GM12878 (cell line): ENCODE measurements at regions not wholly inside any gene's neighbourhood (a gene's known extent, or its start where the extent isn't known, plus 50 kb on each side); places are given as distances from the start of the nearest gene placed in this dataset.

ENCODE experiments used
- ATAC-seq: fragments of 200-7000 bp; cut with Tn5 transposase; 3 replicates; pipeline ENCODE4 v1.9.1; 2020; ENCODE audit warnings: mild to moderate bottlenecking, moderate library complexity
- BruUV-seq: library from RNA; stranded (reverse); fragments of 400-500 nt; replicated peaks from 2 replicates; lab custom pipeline; 2021; lab: Mats Ljungman, UMichigan
- CTCF ChIA-PET: fragments of 300-600 bp; sonication (Branson Sonifier 250); formaldehyde crosslinking; extraction: SDS; loops from one replicate; lab custom pipeline; 2021; ENCODE audit warnings: inconsistent platforms; lab: Yijun Ruan, JAX
- POLR2A ChIA-PET: fragments of 350-600 bp; formaldehyde crosslinking; extraction: SDS; loops from one replicate; lab custom pipeline; 2021; ENCODE audit warnings: inconsistent platforms; lab: Charles Lee
- RAD21 ChIA-PET: fragments of 300-600 bp; sonication (Branson Sonifier 250); formaldehyde crosslinking; loops from one replicate; lab custom pipeline; 2023; ENCODE audit warnings: antibody characterized with exemption; ENCODE audit not compliant: unreplicated experiment; lab: Charles Lee
- SMC1A ChIA-PET: fragments of 300-600 bp; sonication (Branson Sonifier 250); formaldehyde crosslinking; loops from one replicate; lab custom pipeline; 2023; ENCODE audit not compliant: unreplicated experiment, uncharacterized antibody; lab: Charles Lee
- DNase-seq: peaks from one replicate; pipeline ENCODE4 v3.0.0-alpha.2; 2011; ENCODE audit warnings: low read depth, low spot score
- FAIRE-seq: peaks from 3 replicates; lab custom pipeline; 2011; peaks lifted over from hg19 to GRCh38; lab: Jason Lieb, UNC
- H2AFZ ChIP-seq: 2 replicates; pipeline ENCODE4 v1.6.0; 2011; ENCODE audit warnings: low read depth, low read length, control low read depth; ENCODE audit not compliant: control insufficient read depth
- H3K27ac ChIP-seq: 2 replicates; pipeline ENCODE4 v1.5.1; 2011; ENCODE audit warnings: control low read depth; ENCODE audit not compliant: control insufficient read depth, insufficient read depth
- H3K27me3 ChIP-seq, 2 experiments: replicated peaks in 1 of 2; 2 replicates each; pipeline versions ENCODE4 v1.6.0 to v1.6.1; 2011; ENCODE audit warnings: low read length in 1 of 2; ENCODE audit not compliant: control insufficient read depth in 2 of 2, insufficient read depth in 2 of 2
- H3K36me3 ChIP-seq, 2 experiments: 2 replicates each; pipeline ENCODE4 v1.5.1; 2011; ENCODE audit warnings: low read length in 1 of 2; ENCODE audit not compliant: control insufficient read depth in 2 of 2, insufficient read depth in 2 of 2
- H3K4me1 ChIP-seq: 2 replicates; pipeline ENCODE4 v1.6.1; 2011; ENCODE audit warnings: mild to moderate bottlenecking, low read length, moderate library complexity, mixed read lengths; ENCODE audit not compliant: control insufficient read depth, insufficient read depth
- H3K4me2 ChIP-seq: 2 replicates; pipeline ENCODE4 v1.6.0; 2011; ENCODE audit warnings: control low read depth; ENCODE audit not compliant: control insufficient read depth, insufficient read depth
- H3K4me3 ChIP-seq: fragments of 200-600 bp; sonication (generic); 2 replicates; pipeline ENCODE4 v1.5.1; 2016
- H3K79me2 ChIP-seq: 2 replicates; pipeline ENCODE4 v1.6.0; 2011; ENCODE audit warnings: low read length; ENCODE audit not compliant: control insufficient read depth, insufficient read depth
- H3K9ac ChIP-seq: 2 replicates; pipeline ENCODE4 v1.8.0; 2011; ENCODE audit warnings: low read length, control low read depth, mixed read lengths; ENCODE audit not compliant: control insufficient read depth, insufficient read depth
- H3K9me3 ChIP-seq: replicated peaks from 3 replicates; pipeline ENCODE4 v1.5.1; 2011; ENCODE audit warnings: mild to moderate bottlenecking, low read length; ENCODE audit not compliant: control insufficient read depth, insufficient read depth
- H4K20me1 ChIP-seq: 2 replicates; pipeline ENCODE4 v1.6.0; 2011; ENCODE audit not compliant: control insufficient read depth, insufficient read depth
- ASH2L ChIP-seq: fragments of 300-600, 200-600 bp; sonication (generic); IDR thresholded peaks from 2 replicates; pipeline ENCODE4 v1.6.1; 2017; ENCODE audit warnings: low read depth, mild to moderate bottlenecking, borderline replicate concordance
- CBFB ChIP-seq: IDR thresholded peaks from 2 replicates; pipeline ENCODE4 v1.6.1; 2016; ENCODE audit warnings: antibody characterized with exemption, low read depth
- CBX5 ChIP-seq: sonication (generic); IDR thresholded peaks from 2 replicates; pipeline ENCODE4 v1.6.1; 2016; ENCODE audit warnings: low read depth, moderate library complexity, mild to moderate bottlenecking, inconsistent platforms
- NR2C1 ChIP-seq: fragments of 450-650 bp; IDR thresholded peaks from 2 replicates; pipeline ENCODE4 v1.6.1; 2017; ENCODE audit warnings: antibody characterized with exemption, mild to moderate bottlenecking, moderate library complexity
- PAX5 ChIP-seq: IDR thresholded peaks from 2 replicates; pipeline ENCODE4 v1.6.1; 2011; ENCODE audit warnings: low read depth, low read length, borderline replicate concordance
- POU2F2 ChIP-seq: IDR thresholded peaks from 3 replicates; pipeline ENCODE4 v1.6.1; 2011; ENCODE audit warnings: low read depth, mild to moderate bottlenecking, low read length, borderline replicate concordance
- RAD21 ChIP-seq: IDR thresholded peaks from 2 replicates; pipeline ENCODE4 v1.6.1; 2011; ENCODE audit warnings: mild to moderate bottlenecking, low read depth, low read length, moderate library complexity; ENCODE audit not compliant: insufficient read depth
- SIX5 ChIP-seq: IDR thresholded peaks from 2 replicates; pipeline ENCODE4 v1.6.1; 2011; ENCODE audit warnings: mild to moderate bottlenecking, low read depth, low read length, moderate library complexity; ENCODE audit not compliant: severe bottlenecking
- SMARCA5 ChIP-seq: fragments of 450-650 bp; IDR thresholded peaks from 2 replicates; pipeline ENCODE4 v1.6.1; 2017; ENCODE audit warnings: mild to moderate bottlenecking
- SMC3 ChIP-seq: IDR thresholded peaks from 2 replicates; pipeline ENCODE4 v1.6.1; 2011; ENCODE audit warnings: low read length, improper control_type of control experiment, borderline replicate concordance
- STAT1 ChIP-seq: fragments of 450-650 bp; conservative IDR thresholded peaks from 2 replicates; pipeline ENCODE4 v1.6.1; 2014; ENCODE audit warnings: antibody characterized with exemption, mild to moderate bottlenecking
- WRNIP1 ChIP-seq: IDR thresholded peaks from 2 replicates; pipeline ENCODE4 v1.6.1; 2011; ENCODE audit warnings: low read depth, low read length, improper control_type of control experiment, borderline replicate concordance
- WGBS: methylation state at CpG from one replicate; pipeline ENCODE4 v1.1.6; 2016; ENCODE audit warnings: low lambda C conversion rate; ENCODE audit not compliant: insufficient replicate concordance, insufficient coverage; ENCODE audit errors: missing lambda C conversion rate; 5-methylcytosine and 5-hydroxymethylcytosine counted together
- in situ Hi-C: fragments of 300-500 bp; cut with MboI; formaldehyde crosslinking; loops from 9 replicates; pipeline ENCODE4 v1.14.3; 2018; ENCODE audit warnings: mixed read lengths
- intact Hi-C: fragments of 100-400 bp; cut with micrococcal nuclease; formaldehyde crosslinking; loops from one replicate; pipeline ENCODE4 v1.14.2; 2022; ENCODE audit not compliant: unreplicated experiment
- TF ChIP-seq, protein P1 (sequence below): fragments of 450-650 bp; formaldehyde crosslinking; IDR thresholded peaks from 2 replicates; pipeline ENCODE4 v1.5.0; 2022; ENCODE audit warnings: mild to moderate bottlenecking, missing genetic modification characterization
- TF ChIP-seq, protein P2 (sequence below): fragments of 450-650 bp; formaldehyde crosslinking; IDR thresholded peaks from 2 replicates; pipeline ENCODE4 v1.4.0; 2020; ENCODE audit warnings: mild to moderate bottlenecking, moderate library complexity

DNA sequence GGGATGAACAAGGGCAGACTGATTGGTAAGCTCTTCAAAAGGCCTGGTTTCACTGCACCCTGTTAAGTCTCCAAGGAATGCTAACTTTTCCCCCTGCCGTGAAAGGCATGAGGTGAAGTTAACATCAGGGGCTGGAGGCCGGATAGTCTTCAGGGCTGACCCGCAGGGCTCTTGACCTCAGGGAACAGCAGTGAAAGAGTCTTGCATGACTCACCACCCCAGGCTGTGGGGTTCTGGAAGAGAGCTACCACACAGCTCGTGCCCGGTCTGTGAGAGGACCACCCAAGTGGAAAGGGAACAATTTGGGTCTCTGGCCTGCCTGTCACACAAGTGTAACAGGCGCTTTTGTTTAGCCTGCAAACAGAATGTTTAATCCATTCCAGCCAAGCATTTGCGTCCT lies 504.9 kb downstream of the EDEM1 start:
- Histone ChIP-seq H3K79me2 (no peaks in the 10 kb centered on the region), H3K36me3 (no peaks in the 10 kb centered on the region), H3K9me3 (no peaks in the 10 kb centered on the region; the same call in 2 of the 3 replicates), H3K27ac (no peak overlapping the region), H3K4me1 (no peaks in the 10 kb centered on the region), H3K4me3 (no peak overlapping the region), H3K4me2 (no peak overlapping the region), H4K20me1 (no peaks in the 10 kb centered on the region)
- SMC1A ChIA-PET, result no interaction called here
- DNase-seq, result no peak
- no peak for ATAC-seq
- RAD21 ChIA-PET, result no interaction called here
- POLR2A ChIA-PET, result no interaction called here
- CTCF ChIA-PET, result no interaction called here
- TF ChIP-seq STAT1 (no peak), NR2C1 (no peak), SMARCA5 (no peak), SMC3 (no peak), CBX5 (no peak), PAX5 (no peak), CBFB (no peak), SIX5 (no peak), WRNIP1 (no peak), RAD21 (no peak), POU2F2 (no peak), ASH2L (no peak)
- TF ChIP-seq, protein P1, sequence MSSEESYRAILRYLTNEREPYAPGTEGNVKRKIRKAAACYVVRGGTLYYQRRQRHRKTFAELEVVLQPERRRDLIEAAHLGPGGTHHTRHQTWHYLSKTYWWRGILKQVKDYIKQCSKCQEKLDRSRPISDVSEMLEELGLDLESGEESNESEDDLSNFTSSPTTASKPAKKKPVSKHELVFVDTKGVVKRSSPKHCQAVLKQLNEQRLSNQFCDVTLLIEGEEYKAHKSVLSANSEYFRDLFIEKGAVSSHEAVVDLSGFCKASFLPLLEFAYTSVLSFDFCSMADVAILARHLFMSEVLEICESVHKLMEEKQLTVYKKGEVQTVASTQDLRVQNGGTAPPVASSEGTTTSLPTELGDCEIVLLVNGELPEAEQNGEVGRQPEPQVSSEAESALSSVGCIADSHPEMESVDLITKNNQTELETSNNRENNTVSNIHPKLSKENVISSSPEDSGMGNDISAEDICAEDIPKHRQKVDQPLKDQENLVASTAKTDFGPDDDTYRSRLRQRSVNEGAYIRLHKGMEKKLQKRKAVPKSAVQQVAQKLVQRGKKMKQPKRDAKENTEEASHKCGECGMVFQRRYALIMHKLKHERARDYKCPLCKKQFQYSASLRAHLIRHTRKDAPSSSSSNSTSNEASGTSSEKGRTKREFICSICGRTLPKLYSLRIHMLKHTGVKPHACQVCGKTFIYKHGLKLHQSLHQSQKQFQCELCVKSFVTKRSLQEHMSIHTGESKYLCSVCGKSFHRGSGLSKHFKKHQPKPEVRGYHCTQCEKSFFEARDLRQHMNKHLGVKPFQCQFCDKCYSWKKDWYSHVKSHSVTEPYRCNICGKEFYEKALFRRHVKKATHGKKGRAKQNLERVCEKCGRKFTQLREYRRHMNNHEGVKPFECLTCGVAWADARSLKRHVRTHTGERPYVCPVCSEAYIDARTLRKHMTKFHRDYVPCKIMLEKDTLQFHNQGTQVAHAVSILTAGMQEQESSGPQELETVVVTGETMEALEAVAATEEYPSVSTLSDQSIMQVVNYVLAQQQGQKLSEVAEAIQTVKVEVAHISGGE, result no peak
- TF ChIP-seq, protein P2, sequence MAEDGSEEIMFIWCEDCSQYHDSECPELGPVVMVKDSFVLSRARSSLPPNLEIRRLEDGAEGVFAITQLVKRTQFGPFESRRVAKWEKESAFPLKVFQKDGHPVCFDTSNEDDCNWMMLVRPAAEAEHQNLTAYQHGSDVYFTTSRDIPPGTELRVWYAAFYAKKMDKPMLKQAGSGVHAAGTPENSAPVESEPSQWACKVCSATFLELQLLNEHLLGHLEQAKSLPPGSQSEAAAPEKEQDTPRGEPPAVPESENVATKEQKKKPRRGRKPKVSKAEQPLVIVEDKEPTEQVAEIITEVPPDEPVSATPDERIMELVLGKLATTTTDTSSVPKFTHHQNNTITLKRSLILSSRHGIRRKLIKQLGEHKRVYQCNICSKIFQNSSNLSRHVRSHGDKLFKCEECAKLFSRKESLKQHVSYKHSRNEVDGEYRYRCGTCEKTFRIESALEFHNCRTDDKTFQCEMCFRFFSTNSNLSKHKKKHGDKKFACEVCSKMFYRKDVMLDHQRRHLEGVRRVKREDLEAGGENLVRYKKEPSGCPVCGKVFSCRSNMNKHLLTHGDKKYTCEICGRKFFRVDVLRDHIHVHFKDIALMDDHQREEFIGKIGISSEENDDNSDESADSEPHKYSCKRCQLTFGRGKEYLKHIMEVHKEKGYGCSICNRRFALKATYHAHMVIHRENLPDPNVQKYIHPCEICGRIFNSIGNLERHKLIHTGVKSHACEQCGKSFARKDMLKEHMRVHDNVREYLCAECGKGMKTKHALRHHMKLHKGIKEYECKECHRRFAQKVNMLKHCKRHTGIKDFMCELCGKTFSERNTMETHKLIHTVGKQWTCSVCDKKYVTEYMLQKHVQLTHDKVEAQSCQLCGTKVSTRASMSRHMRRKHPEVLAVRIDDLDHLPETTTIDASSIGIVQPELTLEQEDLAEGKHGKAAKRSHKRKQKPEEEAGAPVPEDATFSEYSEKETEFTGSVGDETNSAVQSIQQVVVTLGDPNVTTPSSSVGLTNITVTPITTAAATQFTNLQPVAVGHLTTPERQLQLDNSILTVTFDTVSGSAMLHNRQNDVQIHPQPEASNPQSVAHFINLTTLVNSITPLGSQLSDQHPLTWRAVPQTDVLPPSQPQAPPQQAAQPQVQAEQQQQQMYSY, result no peak
- TF ChIP-seq, all 136 proteins: peak for 0
- FAIRE-seq, result no peak
- in situ Hi-C loops, result no loop called here
- Histone ChIP-seq H3K27me3 (no peaks in the 10 kb centered on the region), H2AFZ (no peak overlapping the region), H3K9ac (no peak overlapping the region)
- intact Hi-C loops, result no loop called here
- WGBS, result 36% methylated on average over 7 of the region's 7 CpGs
- BruUV-seq, result no TSS peak
